H1 (cell line): ENCODE measurements at regions not wholly inside any gene's neighbourhood (a gene's known extent, or its start where the extent isn't known, plus 50 kb on each side); places are given as distances from the start of the nearest gene placed in this dataset.

Source experiments
- ATF2 ChIP-seq: IDR thresholded peaks from 2 replicates; pipeline ENCODE4 v1.6.1; 2012; ENCODE audit warnings: low read length, inconsistent platforms
- ATF3 ChIP-seq: IDR thresholded peaks from 2 replicates; pipeline ENCODE4 v1.6.1; 2011; ENCODE audit warnings: low read depth, mild to moderate bottlenecking, low read length; ENCODE audit not compliant: insufficient read depth
- CBX5 ChIP-seq: fragments of 300-800, 300-1000 bp; sonication (generic); IDR thresholded peaks from 2 replicates; pipeline ENCODE4 v1.7.1; 2016; ENCODE audit warnings: antibody characterized with exemption, low read length, low read depth
- CHD7 ChIP-seq: fragments of 300-600 bp; sonication (generic); IDR thresholded peaks from 2 replicates; pipeline ENCODE4 v1.7.1; 2012; ENCODE audit warnings: low read length, moderate library complexity, mild to moderate bottlenecking, inconsistent platforms; ENCODE audit not compliant: insufficient replicate concordance
- NRF1 ChIP-seq: IDR thresholded peaks from 2 replicates; pipeline ENCODE4 v1.6.1; 2011; ENCODE audit warnings: mild to moderate bottlenecking, low read depth, low read length, improper control_type of control experiment
- PHF8 ChIP-seq: fragments of 200-600 bp; sonication (generic); conservative IDR thresholded peaks from 2 replicates; pipeline ENCODE4 v1.7.1; 2012; ENCODE audit warnings: low read depth, mild to moderate bottlenecking, inconsistent platforms, low read length, moderate library complexity
- SRF ChIP-seq: IDR thresholded peaks from 2 replicates; pipeline ENCODE4 v1.6.1; 2011; ENCODE audit warnings: mild to moderate bottlenecking, low read depth, low read length, moderate library complexity
- SUZ12 ChIP-seq: fragments of 200-600 bp; sonication (generic); IDR thresholded peaks from 2 replicates; pipeline ENCODE4 v1.6.1; 2012; ENCODE audit warnings: mild to moderate bottlenecking, inconsistent platforms, low read length, moderate library complexity, mixed read lengths
- YY1 ChIP-seq: IDR thresholded peaks from 2 replicates; pipeline ENCODE4 v1.6.1; 2011; ENCODE audit warnings: low read depth, mild to moderate bottlenecking, low read length
- ZNF274 ChIP-seq: IDR thresholded peaks from 2 replicates; pipeline ENCODE4 v1.7.0; 2012; ENCODE audit warnings: low read length, borderline replicate concordance; ENCODE audit errors: extremely low read depth

- TF ChIP-seq CHD7 (no peak), ATF2 (no peak), YY1 (no peak), NRF1 (no peak), PHF8 (no peak), SRF (no peak), ATF3 (no peak), SUZ12 (no peak), ZNF274 (no peak), CBX5 (no peak)
Measured at GRCh38 chr6:6851949-6852261, 255.9 kb upstream of the RREB1 start (continued).
